Activated T-helper 1 cell treated with anti-CD3 and anti-CD28 coated beads, Interleukin-12 subunit alpha, Interleukin-12 subunit beta, Interleukin-2, Interleukin-4 antibody, amounts not matched to agents 30 ng/mL and 10 ng/mL and 1 ng/mL, durations not matched to agents 14 hours and 24 hours and 36 hours (primary cell): ENCODE measurements at regions not wholly inside any gene's neighbourhood (a gene's known extent, or its start where the extent isn't known, plus 50 kb on each side); places are given as distances from the start of the nearest gene placed in this dataset.

Experiments
- DNase-seq: peaks from one replicate; pipeline ENCODE4 v3.0.0; 2021; ENCODE audit warnings: low spot score
- H3K27ac Mint-ChIP-seq: one replicate; pipeline ENCODE4 v1.8.0; 2021; ENCODE audit warnings: mild to moderate bottlenecking, mixed read lengths
- H3K27me3 Mint-ChIP-seq: one replicate; pipeline ENCODE4 v1.8.0; 2022; ENCODE audit warnings: mild to moderate bottlenecking, moderate library complexity, mixed read lengths; ENCODE audit not compliant: insufficient read depth
- H3K36me3 Mint-ChIP-seq: one replicate; pipeline ENCODE4 v1.8.0; 2021; ENCODE audit warnings: low read depth, mixed read lengths
- H3K4me1 Mint-ChIP-seq: one replicate; pipeline ENCODE4 v1.8.0; 2021; ENCODE audit warnings: low read depth, mixed read lengths
- H3K4me3 Mint-ChIP-seq: one replicate; pipeline ENCODE4 v1.8.0; 2021; ENCODE audit warnings: mild to moderate bottlenecking, moderate library complexity, mixed read lengths
- H3K9me3 Mint-ChIP-seq: one replicate; pipeline ENCODE4 v1.8.0; 2021; ENCODE audit warnings: mixed read lengths
- intact Hi-C: fragments of 100-400 bp; cut with micrococcal nuclease; formaldehyde crosslinking; loops from one replicate; pipeline ENCODE4 v1.15.1; 2024

DNA sequence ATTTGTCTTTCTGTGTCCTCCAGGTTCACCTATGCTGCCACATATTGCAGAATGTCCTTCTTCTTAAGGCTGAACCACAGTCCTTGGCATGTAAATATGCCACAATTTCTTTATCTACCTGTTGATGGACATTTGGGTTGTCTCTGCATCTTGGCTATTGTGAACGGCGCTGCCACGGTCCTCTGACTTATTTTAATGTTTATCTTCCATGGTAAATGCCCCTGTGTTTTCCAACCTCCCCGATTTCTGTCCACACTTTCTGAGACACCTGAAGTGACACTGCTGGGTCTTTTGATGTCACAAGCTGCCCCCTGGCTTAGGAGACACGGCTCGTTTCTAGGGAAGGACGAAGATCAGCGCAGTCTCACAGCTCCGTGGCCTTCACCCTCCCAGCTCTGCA, 128.3 kb upstream of the PDE10A start:
- Mint-ChIP-seq H3K27me3 (no peaks in the 10 kb centered on the region), H3K27ac (no peak overlapping the region), H3K9me3 (no peaks in the 10 kb centered on the region), H3K4me1 (no peaks in the 10 kb centered on the region), H3K4me3 (no peak overlapping the region), H3K36me3 (no peaks in the 10 kb centered on the region)
- DNase-seq = no peak
- intact Hi-C loops = no loop called here

GRCh38 chr6:165782812-165783211, 119.8 kb upstream of the PDE10A start:
- H3K27ac Mint-ChIP-seq = no peak overlapping the region
- intact Hi-C loops = no loop called here
- no peaks in the 10 kb centered on the region for H3K9me3 Mint-ChIP-seq
- H3K4me1 Mint-ChIP-seq = no peaks in the 10 kb centered on the region
- H3K27me3 Mint-ChIP-seq = no peaks in the 10 kb centered on the region
- no peak overlapping the region for H3K4me3 Mint-ChIP-seq
- no peaks in the 10 kb centered on the region for H3K36me3 Mint-ChIP-seq
- no peak for DNase-seq

- H3K9me3 Mint-ChIP-seq = no peaks in the 10 kb centered on the region
- H3K27me3 Mint-ChIP-seq = no peaks in the 10 kb centered on the region
- no peak for DNase-seq
- H3K36me3 Mint-ChIP-seq = no peaks in the 10 kb centered on the region
- intact Hi-C loops = no loop called here
- H3K4me3 Mint-ChIP-seq = no peak overlapping the region
- no peak overlapping the region for H3K27ac Mint-ChIP-seq
- no peaks in the 10 kb centered on the region for H3K4me1 Mint-ChIP-seq
These were observed 119.1 kb upstream of the PDE10A start for GRCh38 chr6:165782134-165782533.

GRCh38 chr6:165777680-165778079, 114.6 kb upstream of the PDE10A start:
- Mint-ChIP-seq H3K36me3 (no peaks in the 10 kb centered on the region), H3K4me3 (no peak overlapping the region), H3K27ac (no peak overlapping the region), H3K4me1 (no peaks in the 10 kb centered on the region), H3K27me3 (peaks cover 13% of the 10 kb centered on the region), H3K9me3 (no peaks in the 10 kb centered on the region)
- intact Hi-C loops = no loop called here
- DNase-seq = no peak

DNA sequence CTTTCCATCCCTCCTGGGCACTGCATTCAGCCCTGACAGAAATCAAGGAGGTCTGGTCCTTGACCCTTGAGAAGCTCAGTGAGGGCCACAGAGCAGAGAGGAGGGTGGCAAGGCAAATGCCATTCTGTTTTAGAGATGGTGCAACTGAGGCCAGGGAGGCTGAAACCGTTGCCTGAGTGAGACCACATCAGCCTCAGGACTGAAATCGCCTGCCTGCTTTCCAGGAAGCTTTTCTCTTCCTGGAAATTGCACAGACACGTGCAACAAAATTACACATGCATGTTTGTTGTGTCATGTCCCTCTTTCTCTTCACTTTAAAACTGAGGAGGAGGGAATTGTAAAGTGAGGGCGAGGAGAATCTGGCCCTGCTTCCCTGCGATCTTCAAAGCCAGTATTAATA, 113.7 kb upstream of the PDE10A start:
- no peak for DNase-seq
- no peaks in the 10 kb centered on the region for H3K4me1 Mint-ChIP-seq
- H3K36me3 Mint-ChIP-seq = no peaks in the 10 kb centered on the region
- no peaks in the 10 kb centered on the region for H3K9me3 Mint-ChIP-seq
- no peak overlapping the region for H3K4me3 Mint-ChIP-seq
- peaks cover 18% of the 10 kb centered on the region for H3K27me3 Mint-ChIP-seq
- H3K27ac Mint-ChIP-seq = no peak overlapping the region
- intact Hi-C loops = no loop called here

DNA sequence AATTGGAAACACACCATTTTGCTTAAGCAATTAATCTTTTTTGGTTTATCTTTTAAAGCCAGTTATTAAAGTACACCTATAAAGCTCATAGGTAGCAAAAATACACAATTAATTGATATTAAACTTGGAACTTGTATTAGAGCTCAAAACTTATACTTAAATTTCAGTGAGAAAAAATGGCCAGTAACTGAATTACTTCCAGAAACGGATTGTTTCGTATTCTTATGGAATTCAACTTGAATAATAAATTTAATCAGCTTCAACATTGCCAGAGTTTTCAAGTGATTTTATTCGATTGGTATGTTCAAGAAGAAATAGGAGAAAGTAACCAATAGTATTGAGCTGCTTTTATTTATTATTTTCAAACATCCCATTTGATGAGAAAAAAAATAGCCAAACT, 112.7 kb upstream of the PDE10A start:
- H3K36me3 Mint-ChIP-seq = no peaks in the 10 kb centered on the region
- peaks cover 21% of the 10 kb centered on the region for H3K27me3 Mint-ChIP-seq
- H3K4me3 Mint-ChIP-seq = no peak overlapping the region
- intact Hi-C loops = no loop called here
- DNase-seq = no peak
- no peak overlapping the region for H3K27ac Mint-ChIP-seq
- no peaks in the 10 kb centered on the region for H3K4me1 Mint-ChIP-seq
- no peaks in the 10 kb centered on the region for H3K9me3 Mint-ChIP-seq

DNA sequence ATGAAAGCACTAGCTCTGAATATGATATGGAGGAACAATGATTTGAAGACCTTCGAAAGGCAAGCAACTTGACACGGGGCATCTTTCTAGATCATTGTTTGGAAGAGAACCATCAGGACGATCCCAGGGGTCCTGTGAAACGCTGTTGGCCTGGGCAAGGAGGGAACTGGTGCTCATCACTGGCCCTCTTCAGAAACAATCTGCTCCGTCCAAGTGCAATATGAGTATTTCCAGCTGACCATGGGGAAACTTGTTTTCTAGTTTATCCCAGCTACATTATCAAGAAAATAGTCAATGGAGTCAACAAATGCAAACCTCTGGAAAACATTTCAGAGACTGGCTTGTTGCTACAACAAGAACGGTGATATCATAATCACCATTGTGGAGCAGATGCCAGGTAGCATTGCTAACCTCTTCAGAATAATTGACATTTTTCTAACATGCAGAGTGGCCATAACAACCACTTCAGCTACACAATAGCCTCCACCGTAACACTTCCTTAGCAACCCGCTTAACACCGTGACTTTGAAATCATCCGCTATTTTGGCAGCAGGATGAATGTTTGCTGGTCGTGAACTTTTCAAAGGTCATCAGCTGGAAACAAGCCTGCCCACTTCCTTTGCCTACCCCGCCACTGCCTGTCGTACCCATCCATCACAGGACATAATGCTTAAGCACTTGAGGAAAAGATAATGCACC, 112.0 kb upstream of the PDE10A start:
- intact Hi-C loops = no loop called here
- no peak for DNase-seq
- Mint-ChIP-seq H3K4me1 (no peaks in the 10 kb centered on the region), H3K27ac (no peak overlapping the region), H3K4me3 (no peak overlapping the region), H3K27me3 (peaks cover 21% of the 10 kb centered on the region), H3K36me3 (no peaks in the 10 kb centered on the region), H3K9me3 (no peaks in the 10 kb centered on the region)

GRCh38 chr6:165770397-165771082, 107.5 kb upstream of the PDE10A start:
- Mint-ChIP-seq H3K36me3 (no peaks in the 10 kb centered on the region), H3K27ac (no peak overlapping the region), H3K9me3 (no peaks in the 10 kb centered on the region), H3K4me1 (no peaks in the 10 kb centered on the region), H3K27me3 (peaks cover 16% of the 10 kb centered on the region), H3K4me3 (no peak overlapping the region)
- intact Hi-C loops = no loop called here
- no peak for DNase-seq

DNA sequence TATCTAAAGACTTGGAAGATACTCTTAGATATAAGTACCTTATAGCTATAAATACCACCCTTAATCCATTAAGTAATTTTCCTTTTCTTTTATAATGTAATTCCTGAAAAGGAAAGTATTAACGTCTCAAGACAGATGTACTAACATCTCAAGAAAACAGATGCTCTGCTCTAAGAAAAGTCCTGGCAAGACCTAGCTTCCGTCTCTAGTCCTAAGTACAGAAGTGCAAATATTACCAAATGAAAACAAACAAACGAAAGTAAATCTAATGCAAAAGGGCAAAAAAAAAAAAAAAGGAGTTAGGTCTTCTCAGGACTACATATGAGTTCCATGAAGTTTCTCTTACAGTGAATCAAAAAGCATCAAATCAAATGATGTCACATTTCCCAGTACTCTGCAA, 106.8 kb upstream of the PDE10A start:
- H3K4me3 Mint-ChIP-seq = no peak overlapping the region
- no peak overlapping the region for H3K27ac Mint-ChIP-seq
- no peaks in the 10 kb centered on the region for H3K4me1 Mint-ChIP-seq
- no peaks in the 10 kb centered on the region for H3K9me3 Mint-ChIP-seq
- DNase-seq = no peak
- H3K27me3 Mint-ChIP-seq = peaks cover 12% of the 10 kb centered on the region
- no peaks in the 10 kb centered on the region for H3K36me3 Mint-ChIP-seq
- intact Hi-C loops = no loop called here

GRCh38 chr6:165769401-165769800, 106.4 kb upstream of the PDE10A start:
- no peaks in the 10 kb centered on the region for H3K9me3 Mint-ChIP-seq
- intact Hi-C loops = no loop called here
- no peak overlapping the region for H3K4me3 Mint-ChIP-seq
- DNase-seq = no peak
- peaks cover 11% of the 10 kb centered on the region for H3K27me3 Mint-ChIP-seq
- H3K4me1 Mint-ChIP-seq = no peaks in the 10 kb centered on the region
- no peak overlapping the region for H3K27ac Mint-ChIP-seq
- no peaks in the 10 kb centered on the region for H3K36me3 Mint-ChIP-seq

GRCh38 chr6:165768961-165769360, 105.9 kb upstream of the PDE10A start:
- no peaks in the 10 kb centered on the region for H3K4me1 Mint-ChIP-seq
- no peaks in the 10 kb centered on the region for H3K36me3 Mint-ChIP-seq
- no peak overlapping the region for H3K4me3 Mint-ChIP-seq
- intact Hi-C loops = no loop called here
- DNase-seq = no peak
- H3K9me3 Mint-ChIP-seq = no peaks in the 10 kb centered on the region
- peaks cover 11% of the 10 kb centered on the region for H3K27me3 Mint-ChIP-seq
- no peak overlapping the region for H3K27ac Mint-ChIP-seq

GRCh38 chr6:165767228-165767627, 104.2 kb upstream of the PDE10A start:
- Mint-ChIP-seq H3K27me3 (peaks cover 8% of the 10 kb centered on the region), H3K36me3 (no peaks in the 10 kb centered on the region), H3K27ac (no peak overlapping the region), H3K4me3 (no peak overlapping the region), H3K4me1 (no peaks in the 10 kb centered on the region), H3K9me3 (no peaks in the 10 kb centered on the region)
- DNase-seq = no peak
- intact Hi-C loops = no loop called here

- DNase-seq = no peak
- Mint-ChIP-seq H3K4me3 (no peak overlapping the region), H3K9me3 (no peaks in the 10 kb centered on the region), H3K36me3 (no peaks in the 10 kb centered on the region), H3K4me1 (no peaks in the 10 kb centered on the region), H3K27me3 (peaks cover 8% of the 10 kb centered on the region), H3K27ac (no peak overlapping the region)
- intact Hi-C loops = no loop called here
These were observed 103.4 kb upstream of the PDE10A start for GRCh38 chr6:165766457-165766856.

DNA sequence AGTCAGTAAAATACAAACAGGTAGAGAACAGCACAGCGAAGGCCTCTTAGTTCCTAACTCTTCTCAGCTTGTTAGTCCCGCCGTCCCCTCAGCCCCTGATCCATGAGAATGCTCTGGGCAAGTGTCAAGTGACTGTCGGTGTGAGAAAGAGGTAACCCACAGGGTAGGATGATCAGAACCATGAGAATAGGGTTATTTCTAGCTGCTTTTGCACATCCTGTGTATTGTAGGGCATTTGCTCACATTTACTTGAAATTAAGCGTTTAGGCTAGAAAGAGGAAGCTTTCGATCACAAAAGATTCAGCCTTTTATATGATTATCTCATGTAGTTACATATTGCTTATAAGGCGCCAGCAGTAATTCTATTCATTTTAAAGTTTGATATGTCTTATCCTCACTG, 103.0 kb upstream of the PDE10A start:
- intact Hi-C loops = no loop called here
- H3K36me3 Mint-ChIP-seq = no peaks in the 10 kb centered on the region
- H3K4me1 Mint-ChIP-seq = no peaks in the 10 kb centered on the region
- DNase-seq = no peak
- peaks cover 6% of the 10 kb centered on the region for H3K27me3 Mint-ChIP-seq
- no peaks in the 10 kb centered on the region for H3K9me3 Mint-ChIP-seq
- no peak overlapping the region for H3K4me3 Mint-ChIP-seq
- H3K27ac Mint-ChIP-seq = no peak overlapping the region
